K562 (cell line): ENCODE measurements at regions not wholly inside any gene's neighbourhood (a gene's known extent, or its start where the extent isn't known, plus 50 kb on each side); places are given as distances from the start of the nearest gene placed in this dataset.

ENCODE experiments used
- ATAC-seq: fragments of 200-7000 bp; cut with Tn5 transposase; 3 replicates; pipeline ENCODE4 v1.9.1; 2020; ENCODE audit warnings: moderate library complexity
- BruUV-seq: library from RNA; stranded (reverse); fragments of 400-500 nt; replicated peaks from 2 replicates; lab custom pipeline; 2021; lab: Mats Ljungman, UMichigan
- CTCF ChIA-PET: fragments of 300-600 bp; formaldehyde crosslinking; extraction: SDS; loops from one replicate; lab custom pipeline; 2021; ENCODE audit warnings: low intra/inter-chr PET ratio; lab: Yijun Ruan, JAX
- POLR2A ChIA-PET: fragments of 300-600, 350-650 bp; sonication (Branson Sonifier 250); formaldehyde crosslinking; extraction: SDS; loops from one replicate; lab custom pipeline; 2021; ENCODE audit warnings: antibody characterized with exemption, inconsistent platforms; lab: Yijun Ruan, JAX
- DNase-seq, 4 experiments: peaks; one replicate each; pipeline versions ENCODE4 v3.0.0 to v3.0.0-alpha.2; 2011 to 2018; ENCODE audit warnings: low spot score in 3 of 4, mixed read lengths in 3 of 4; ENCODE audit errors: extremely low read depth in 1 of 4
- FAIRE-seq: peaks from 2 replicates; lab custom pipeline; 2011; peaks lifted over from hg19 to GRCh38; lab: Jason Lieb, UNC
- H2AFZ ChIP-seq: 2 replicates; pipeline ENCODE4 v1.6.0; 2011; ENCODE audit warnings: low read depth, low read length, control low read depth, inconsistent platforms
- H3K27ac ChIP-seq: fragments of 200-600 bp; 3 replicates; pipeline ENCODE4 v1.8.0; 2011; ENCODE audit warnings: low read depth, mild to moderate bottlenecking, control low read depth, inconsistent platforms, low read length, moderate library complexity, mixed read lengths; ENCODE audit errors: extremely low read depth
- H3K27me3 ChIP-seq, 2 experiments: fragments of 300-600 bp in 1 of 2; 2 replicates in 1 of 2; 3 replicates in 1 of 2; pipeline versions ENCODE4 v1.6.0 to v1.8.0; 2011; ENCODE audit warnings: inconsistent platforms in 2 of 2, low read length in 2 of 2, mild to moderate bottlenecking in 1 of 2, mixed read lengths in 1 of 2, moderate library complexity in 1 of 2; ENCODE audit not compliant: control insufficient read depth in 2 of 2, insufficient read depth in 2 of 2
- H3K36me3 ChIP-seq: fragments of 300-600 bp; 3 replicates; pipeline ENCODE4 v1.8.0; 2011; ENCODE audit warnings: mild to moderate bottlenecking, low read length, inconsistent platforms; ENCODE audit not compliant: control insufficient read depth, insufficient read depth
- H3K4me1 ChIP-seq, 2 experiments: fragments of 200-600 bp in 1 of 2; replicated peaks in 1 of 2; 2 replicates in 1 of 2; 3 replicates in 1 of 2; pipeline versions ENCODE4 v1.5.1 to v1.8.0; 2011; ENCODE audit warnings: inconsistent platforms in 2 of 2, low read length in 2 of 2, mild to moderate bottlenecking in 1 of 2, mixed read lengths in 1 of 2, moderate library complexity in 1 of 2; ENCODE audit not compliant: control insufficient read depth in 2 of 2, insufficient read depth in 2 of 2
- H3K4me2 ChIP-seq: 2 replicates; pipeline ENCODE4 v1.6.1; 2011; ENCODE audit warnings: low read length, control low read depth, inconsistent platforms, mixed read lengths; ENCODE audit not compliant: insufficient read depth
- H3K4me3 ChIP-seq: fragments of 200-600 bp; sonication (generic), shearing (Covaris generic); 2 replicates; pipeline ENCODE4 v1.5.1; 2016; ENCODE audit warnings: control low read depth, inconsistent platforms
- H3K79me2 ChIP-seq: fragments of 200-600 bp; 3 replicates; pipeline ENCODE4 v1.8.0; 2011; ENCODE audit warnings: low read length, inconsistent platforms; ENCODE audit not compliant: control insufficient read depth, insufficient read depth
- H3K9ac ChIP-seq, 2 experiments: 2 replicates each; pipeline versions ENCODE4 v1.6.0 to v1.6.1; 2011; ENCODE audit warnings: low read depth in 2 of 2, low read length in 2 of 2, control low read depth in 1 of 2, inconsistent platforms in 1 of 2, mild to moderate bottlenecking in 1 of 2, mixed read lengths in 1 of 2; ENCODE audit not compliant: insufficient read depth in 1 of 2
- H3K9me1 ChIP-seq: one replicate; pipeline ENCODE4 v1.6.0; 2011; ENCODE audit warnings: inconsistent platforms, mild to moderate bottlenecking, low read length, moderate library complexity; ENCODE audit not compliant: control insufficient read depth, insufficient read depth
- H3K9me3 ChIP-seq: replicated peaks from 2 replicates; pipeline ENCODE4 v1.5.1; 2011; ENCODE audit warnings: low read depth, low read length, inconsistent platforms; ENCODE audit not compliant: control insufficient read depth, insufficient read depth
- H4K20me1 ChIP-seq: replicated peaks from 2 replicates; pipeline ENCODE4 v1.6.1; 2011; ENCODE audit warnings: low read length, inconsistent platforms, mixed read lengths; ENCODE audit not compliant: control insufficient read depth, insufficient read depth
- ARID4B ChIP-seq: sonication (generic); formaldehyde crosslinking; IDR thresholded peaks from 2 replicates; pipeline ENCODE4 v1.8.0; 2022; ENCODE audit warnings: mild to moderate bottlenecking, missing genetic modification reagents
- BRD9 ChIP-seq: fragments of 450-650 bp; IDR thresholded peaks from 2 replicates; pipeline ENCODE4 v1.6.1; 2018; ENCODE audit warnings: low read depth; ENCODE audit not compliant: partially characterized antibody
- FOXM1 ChIP-seq, 2 experiments: fragments of 450-650 bp in 1 of 2; sonication (generic) in 1 of 2; formaldehyde crosslinking in 1 of 2; IDR thresholded peaks; 2 replicates each; pipeline versions ENCODE4 v1.6.1 to v1.9.0; 2017 to 2022; ENCODE audit warnings: low read depth in 2 of 2, mild to moderate bottlenecking in 2 of 2, missing genetic modification reagents in 1 of 2, moderate library complexity in 1 of 2
- GABPB1 ChIP-seq: sonication (generic); formaldehyde crosslinking; IDR thresholded peaks from 2 replicates; pipeline ENCODE4 v1.8.0; 2022; ENCODE audit warnings: mild to moderate bottlenecking, missing genetic modification reagents
- HLTF ChIP-seq: fragments of 450-650 bp; IDR thresholded peaks from 2 replicates; pipeline ENCODE4 v1.6.1; 2016
- MEF2D ChIP-seq: conservative IDR thresholded peaks from 2 replicates; pipeline ENCODE4 v1.6.1; 2016; ENCODE audit warnings: low read depth, missing genetic modification characterization, missing compliant biosample characterization
- ZC3H11A ChIP-seq: IDR thresholded peaks from 2 replicates; pipeline ENCODE4 v1.6.1; 2012; ENCODE audit warnings: low read depth, low read length, improper control_type of control experiment
- ZNF217 ChIP-seq: sonication (generic); formaldehyde crosslinking; IDR thresholded peaks from 2 replicates; pipeline ENCODE4 v1.8.0; 2022; ENCODE audit warnings: mild to moderate bottlenecking, missing genetic modification reagents
- ZNF75A ChIP-seq: fragments of 450-650 bp; formaldehyde crosslinking; IDR thresholded peaks from 2 replicates; pipeline ENCODE4 v1.4.0; 2020; ENCODE audit warnings: mild to moderate bottlenecking
- in situ Hi-C: fragments of 300-500 bp; cut with MboI; formaldehyde crosslinking; loops from 4 replicates; pipeline ENCODE4 v1.15.0; 2018; ENCODE audit warnings: inconsistent platforms, mixed read lengths
- intact Hi-C: fragments of 100-400 bp; cut with micrococcal nuclease; formaldehyde crosslinking; loops from 2 replicates; pipeline ENCODE4 v1.14.2; 2022
- TF ChIP-seq, protein P1 (sequence below): fragments of 250-450 bp; sonication (Bioruptor Pico); IDR thresholded peaks from 2 replicates; pipeline ENCODE4 v1.5.0; 2021

DNA sequence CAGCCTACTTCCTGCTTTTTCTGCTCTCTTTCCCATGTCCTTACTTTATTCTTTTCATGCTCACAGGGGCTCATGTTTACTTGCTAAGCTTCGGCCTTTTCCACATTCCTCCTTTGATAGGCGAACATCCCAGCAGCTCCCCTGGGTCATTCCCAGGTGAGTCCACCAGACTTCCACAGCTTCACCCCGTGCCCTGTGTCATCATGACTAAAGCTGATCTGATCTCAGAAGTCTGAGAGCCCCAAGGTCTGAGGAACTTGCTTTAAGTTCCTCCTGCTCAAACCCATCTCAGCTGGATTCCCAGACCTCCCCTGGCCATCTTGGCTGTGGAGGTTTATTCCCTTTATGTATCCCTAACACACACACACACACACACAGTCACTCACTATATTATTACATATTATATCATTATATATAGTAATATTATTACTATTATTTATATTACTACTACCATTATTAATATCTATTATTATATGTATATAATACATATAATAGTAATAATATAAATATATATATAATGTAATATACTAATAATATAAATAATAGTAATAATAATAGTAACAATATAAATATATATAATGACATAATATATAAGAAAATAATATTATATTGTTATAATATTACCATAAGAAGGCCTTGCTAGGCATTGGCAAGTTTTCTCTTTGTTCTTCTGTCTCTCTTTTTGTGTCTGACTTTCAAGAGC is 295.9 kb downstream of the PTEN start (continued):
- TF ChIP-seq BRD9 = no peak
- TF ChIP-seq, protein P1, sequence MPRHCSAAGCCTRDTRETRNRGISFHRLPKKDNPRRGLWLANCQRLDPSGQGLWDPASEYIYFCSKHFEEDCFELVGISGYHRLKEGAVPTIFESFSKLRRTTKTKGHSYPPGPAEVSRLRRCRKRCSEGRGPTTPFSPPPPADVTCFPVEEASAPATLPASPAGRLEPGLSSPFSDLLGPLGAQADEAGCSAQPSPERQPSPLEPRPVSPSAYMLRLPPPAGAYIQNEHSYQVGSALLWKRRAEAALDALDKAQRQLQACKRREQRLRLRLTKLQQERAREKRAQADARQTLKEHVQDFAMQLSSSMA (CRISPR knock-in tag) = no peak

GRCh38 chr10:88161070-88161469 is 297.6 kb downstream of the PTEN start:
- no peak overlapping the region for H3K4me3 ChIP-seq
- H3K36me3 ChIP-seq = no peaks in the 10 kb centered on the region
- no TSS peak for BruUV-seq
- no peaks in the 10 kb centered on the region for H3K79me2 ChIP-seq
- TF ChIP-seq MEF2D (tag) (no peak), GABPB1 (CRISPR knock-in tag) (no peak), ARID4B (CRISPR knock-in tag) (no peak), ZNF75A (CRISPR knock-in tag) (no peak), ZNF217 (no peak), FOXM1 (IDR thresholded peaks at IDR 0.05; ENCODE audit: low read depth) (no peak), FOXM1 (CRISPR knock-in tag; IDR thresholded peaks at IDR 0.05; ENCODE audit: low read depth) (no peak), ZC3H11A (no peak), HLTF (no peak)
- no peaks in the 10 kb centered on the region for H4K20me1 ChIP-seq
- no peaks in the 10 kb centered on the region for H3K9me1 ChIP-seq
- in situ Hi-C loops (no loop called here), intact Hi-C loops (no loop called here)
- no peak overlapping the region for H3K4me2 ChIP-seq
- CTCF ChIA-PET = no interaction called here
- no peak overlapping the region for H3K9ac ChIP-seq
- no peaks in the 10 kb centered on the region for H3K27me3 ChIP-seq
- DNase-seq = no peak
- H3K4me1 ChIP-seq = no peaks in the 10 kb centered on the region
- POLR2A ChIA-PET = no interaction called here
- H3K27ac ChIP-seq = no peak overlapping the region
- no peaks in the 10 kb centered on the region for H3K9me3 ChIP-seq
- FAIRE-seq = no peak
- no peak overlapping the region for H2AFZ ChIP-seq
- ATAC-seq = no peak
